HCT116 (cell line): ENCODE measurements at regions not wholly inside any gene's neighbourhood (a gene's known extent, or its start where the extent isn't known, plus 50 kb on each side); places are given as distances from the start of the nearest gene placed in this dataset.

Experiments
- ATAC-seq: fragments of 200-7000 bp; cut with Tn5 transposase; 2 replicates; pipeline ENCODE4 v1.9.1; 2020; ENCODE audit warnings: mild to moderate bottlenecking, moderate library complexity
- BruUV-seq: library from RNA; stranded (reverse); fragments of 400-500 nt; replicated peaks from 2 replicates; lab custom pipeline; 2021; lab: Mats Ljungman, UMichigan
- CTCF ChIA-PET: fragments of 300-600 bp; sonication (Branson Sonifier 250); formaldehyde crosslinking; loops from one replicate; lab custom pipeline; 2021; ENCODE audit warnings: antibody characterized with exemption; lab: Charles Lee
- POLR2A ChIA-PET: fragments of 300-600, 350-600 bp; sonication (Branson Sonifier 250); formaldehyde crosslinking; loops from one replicate; lab custom pipeline; 2021; ENCODE audit warnings: antibody characterized with exemption; lab: Charles Lee
- RAD21 ChIA-PET, 2 experiments: fragments of 300-600 bp; sonication (Branson Sonifier 250); formaldehyde crosslinking; loops; one replicate each; lab custom pipeline; 2023; ENCODE audit warnings: low total read pairs in 2 of 2; ENCODE audit not compliant: uncharacterized antibody in 2 of 2, unreplicated experiment in 2 of 2, low non-redundant PET in 1 of 2; lab: Charles Lee
- DNase-seq: peaks from one replicate; pipeline ENCODE4 v3.0.0-alpha.2; 2010; ENCODE audit warnings: low read depth, low spot score
- H2AFZ ChIP-seq: fragments of 200-600 bp; shearing (Covaris generic), sonication (generic); 2 replicates; pipeline ENCODE4 v1.6.1; 2017; ENCODE audit warnings: low read depth, mixed run types, mixed read lengths, antibody characterized with exemption, low read length; ENCODE audit not compliant: poor library complexity, severe bottlenecking
- H3K27ac ChIP-seq: 2 replicates; pipeline ENCODE4 v1.5.1; 2012; ENCODE audit warnings: low read depth, low read length
- H3K27me3 ChIP-seq: fragments of 200-600 bp; sonication (generic); 2 replicates; pipeline ENCODE4 v1.6.1; 2016; ENCODE audit warnings: mixed run types, low read length, mixed read lengths; ENCODE audit not compliant: insufficient read depth
- H3K36me3 ChIP-seq, 2 experiments: fragments of 200-500 bp in 1 of 2; fragments of 200-600 bp in 1 of 2; sonication (Bioruptor generic) in 1 of 2; sonication (generic) in 1 of 2; 2 replicates each; pipeline versions ENCODE4 v1.5.1 to v1.6.1; 2014 to 2016; ENCODE audit warnings: low read length in 2 of 2, inconsistent platforms in 1 of 2, mixed read lengths in 1 of 2, mixed run types in 1 of 2; ENCODE audit not compliant: insufficient read depth in 2 of 2, control insufficient read depth in 1 of 2
- H3K4me1 ChIP-seq, 2 experiments: fragments of 200-600 bp in 1 of 2; sonication (generic) in 1 of 2; 2 replicates each; pipeline versions ENCODE4 v1.5.1 to v1.6.1; 2012 to 2017; ENCODE audit warnings: low read length in 2 of 2, inconsistent platforms in 1 of 2, mild to moderate bottlenecking in 1 of 2, mixed read lengths in 1 of 2, mixed run types in 1 of 2, moderate library complexity in 1 of 2; ENCODE audit not compliant: insufficient read depth in 2 of 2, control insufficient read depth in 1 of 2
- H3K4me2 ChIP-seq: fragments of 200-600 bp; sonication (generic); 2 replicates; pipeline ENCODE4 v1.6.1; 2017; ENCODE audit warnings: mixed run types, low read length, mixed read lengths
- H3K4me3 ChIP-seq, 2 experiments: fragments of 200-600 bp in 1 of 2; sonication (generic) in 1 of 2; replicated peaks in 1 of 2; 2 replicates each; pipeline ENCODE4 v1.5.1; 2011 to 2016; ENCODE audit warnings: low read length in 2 of 2, control low read depth in 1 of 2, low read depth in 1 of 2, mild to moderate bottlenecking in 1 of 2, mixed read lengths in 1 of 2, mixed run types in 1 of 2
- H3K79me2 ChIP-seq: fragments of 200-600 bp; sonication (generic); 2 replicates; pipeline ENCODE4 v1.6.1; 2017; ENCODE audit warnings: mild to moderate bottlenecking, mixed run types, low read length, moderate library complexity, mixed read lengths; ENCODE audit not compliant: insufficient read depth
- H3K9ac ChIP-seq: fragments of 200-600 bp; sonication (generic); 2 replicates; pipeline ENCODE4 v1.6.1; 2016; ENCODE audit warnings: low read length, mixed read lengths
- H3K9me2 ChIP-seq: fragments of 200-600 bp; sonication (generic), shearing (Covaris generic); 2 replicates; pipeline ENCODE4 v1.6.1; 2017; ENCODE audit warnings: mixed run types, mild to moderate bottlenecking, moderate library complexity; ENCODE audit not compliant: insufficient read depth
- H3K9me3 ChIP-seq, 2 experiments: fragments of 200-500 bp in 1 of 2; fragments of 200-600 bp in 1 of 2; sonication (Bioruptor generic) in 1 of 2; sonication (generic) in 1 of 2; 2 replicates each; pipeline ENCODE4 v1.6.1; 2014 to 2017; ENCODE audit warnings: low read length in 2 of 2, mixed read lengths in 2 of 2, inconsistent platforms in 1 of 2, low read depth in 1 of 2, mild to moderate bottlenecking in 1 of 2, mixed run types in 1 of 2, moderate library complexity in 1 of 2; ENCODE audit not compliant: control insufficient read depth in 1 of 2, insufficient read depth in 1 of 2
- H4K20me1 ChIP-seq: fragments of 200-600 bp; sonication (generic), shearing (Covaris generic); 2 replicates; pipeline ENCODE4 v1.6.1; 2017; ENCODE audit warnings: mixed run types, mild to moderate bottlenecking, moderate library complexity; ENCODE audit not compliant: insufficient read depth
- ATF3 ChIP-seq: IDR thresholded peaks from 2 replicates; pipeline ENCODE4 v1.6.1; 2012
- CBX3 ChIP-seq: IDR thresholded peaks from 2 replicates; pipeline ENCODE4 v1.6.1; 2012; ENCODE audit warnings: low read depth
- CEBPB ChIP-seq: IDR thresholded peaks from 2 replicates; pipeline ENCODE4 v1.6.1; 2012; ENCODE audit warnings: low read depth
- EGR1 ChIP-seq: IDR thresholded peaks from 2 replicates; pipeline ENCODE4 v1.6.1; 2012; ENCODE audit warnings: low read depth
- ELF1 ChIP-seq: IDR thresholded peaks from 2 replicates; pipeline ENCODE4 v1.6.1; 2012; ENCODE audit warnings: low read depth, borderline replicate concordance
- EZH2 ChIP-seq: fragments of 200-600 bp; sonication (generic); IDR thresholded peaks from 2 replicates; pipeline ENCODE4 v1.6.1; 2017; ENCODE audit warnings: antibody characterized with exemption, mixed run types
- EZH2phosphoT487 ChIP-seq: fragments of 200-600 bp; IDR thresholded peaks from 2 replicates; pipeline ENCODE4 v1.6.1; 2018; ENCODE audit warnings: antibody characterized with exemption, borderline replicate concordance
- FOSL1 ChIP-seq: IDR thresholded peaks from 2 replicates; pipeline ENCODE4 v1.6.1; 2012; ENCODE audit warnings: low read depth
- JUND ChIP-seq: IDR thresholded peaks from 2 replicates; pipeline ENCODE4 v1.6.1; 2012
- POLR2A ChIP-seq: IDR thresholded peaks from 2 replicates; pipeline ENCODE4 v1.7.0; 2011; ENCODE audit warnings: borderline replicate concordance; ENCODE audit not compliant: insufficient read depth, insufficient read length; ENCODE audit errors: extremely low read depth
- POLR2AphosphoS5 ChIP-seq: IDR thresholded peaks from 2 replicates; pipeline ENCODE4 v1.6.1; 2011; ENCODE audit warnings: mild to moderate bottlenecking, low read depth, low read length, moderate library complexity
- RAD21 ChIP-seq: IDR thresholded peaks from 2 replicates; pipeline ENCODE4 v1.6.1; 2012; ENCODE audit warnings: low read depth, mild to moderate bottlenecking
- REST ChIP-seq: IDR thresholded peaks from 2 replicates; pipeline ENCODE4 v1.6.1; 2012; ENCODE audit warnings: low read depth
- SIN3A ChIP-seq: IDR thresholded peaks from 2 replicates; pipeline ENCODE4 v1.6.1; 2012; ENCODE audit warnings: low read depth
- SRF ChIP-seq: IDR thresholded peaks from 2 replicates; pipeline ENCODE4 v1.6.1; 2012; ENCODE audit warnings: low read depth
- YY1 ChIP-seq: IDR thresholded peaks from 2 replicates; pipeline ENCODE4 v1.6.1; 2011; ENCODE audit warnings: low read length, low read depth, moderate library complexity, mild to moderate bottlenecking; ENCODE audit not compliant: insufficient replicate concordance; ENCODE audit errors: extremely low read depth
- ZFX ChIP-seq: fragments of 450-650 bp; IDR thresholded peaks from 2 replicates; pipeline ENCODE4 v1.6.1; 2017
- ZNF274 ChIP-seq: fragments of 200-500 bp; sonication (Bioruptor generic); IDR thresholded peaks from 2 replicates; pipeline ENCODE4 v1.6.1; 2014; ENCODE audit warnings: mild to moderate bottlenecking, low read depth, low read length, inconsistent platforms
- intact Hi-C: fragments of 100-400 bp; cut with micrococcal nuclease; formaldehyde crosslinking; loops from 2 replicates; pipeline ENCODE4 v1.10.0; 2022
- TF ChIP-seq, protein P1 (sequence below), 3 experiments: fragments of 200-600 bp in 1 of 3; sonication (generic) in 1 of 3; IDR thresholded peaks in 2 of 3; conservative IDR thresholded peaks in 1 of 3; 2 replicates each; pipeline ENCODE4 v1.5.1; 2012 to 2017; ENCODE audit warnings: low read depth in 2 of 3, low read length in 2 of 3, antibody characterized with exemption in 1 of 3, borderline replicate concordance in 1 of 3, control low read depth in 1 of 3, mild to moderate bottlenecking in 1 of 3, mixed read lengths in 1 of 3, mixed run types in 1 of 3, moderate library complexity in 1 of 3; ENCODE audit not compliant: insufficient read depth in 1 of 3

- no peak overlapping the region for H3K9ac ChIP-seq
- intact Hi-C loops, result no loop called here
- no peak for ATAC-seq
- no peak overlapping the region for H3K27ac ChIP-seq
- no TSS peak for BruUV-seq
- H4K20me1 ChIP-seq, result no peaks in the 10 kb centered on the region
- POLR2A ChIA-PET, result no interaction called here
- RAD21 ChIA-PET, result no interaction called here
- CTCF ChIA-PET, result no interaction called here
- H3K4me1 ChIP-seq, result no peaks in the 10 kb centered on the region
- H3K9me2 ChIP-seq, result no peaks in the 10 kb centered on the region
- TF ChIP-seq FOSL1 (no peak), EGR1 (no peak), ZNF274 (no peak), SRF (no peak), REST (no peak), POLR2A (no peak), RAD21 (no peak), SIN3A (no peak), CEBPB (no peak), CBX3 (no peak), ZFX (no peak), POLR2AphosphoS5 (no peak), ATF3 (no peak), ELF1 (no peak), EZH2phosphoT487 (no peak), EZH2 (no peak), YY1 (no peak), JUND (no peak)
- TF ChIP-seq, protein P1, sequence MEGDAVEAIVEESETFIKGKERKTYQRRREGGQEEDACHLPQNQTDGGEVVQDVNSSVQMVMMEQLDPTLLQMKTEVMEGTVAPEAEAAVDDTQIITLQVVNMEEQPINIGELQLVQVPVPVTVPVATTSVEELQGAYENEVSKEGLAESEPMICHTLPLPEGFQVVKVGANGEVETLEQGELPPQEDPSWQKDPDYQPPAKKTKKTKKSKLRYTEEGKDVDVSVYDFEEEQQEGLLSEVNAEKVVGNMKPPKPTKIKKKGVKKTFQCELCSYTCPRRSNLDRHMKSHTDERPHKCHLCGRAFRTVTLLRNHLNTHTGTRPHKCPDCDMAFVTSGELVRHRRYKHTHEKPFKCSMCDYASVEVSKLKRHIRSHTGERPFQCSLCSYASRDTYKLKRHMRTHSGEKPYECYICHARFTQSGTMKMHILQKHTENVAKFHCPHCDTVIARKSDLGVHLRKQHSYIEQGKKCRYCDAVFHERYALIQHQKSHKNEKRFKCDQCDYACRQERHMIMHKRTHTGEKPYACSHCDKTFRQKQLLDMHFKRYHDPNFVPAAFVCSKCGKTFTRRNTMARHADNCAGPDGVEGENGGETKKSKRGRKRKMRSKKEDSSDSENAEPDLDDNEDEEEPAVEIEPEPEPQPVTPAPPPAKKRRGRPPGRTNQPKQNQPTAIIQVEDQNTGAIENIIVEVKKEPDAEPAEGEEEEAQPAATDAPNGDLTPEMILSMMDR (IDR thresholded peaks at IDR 0.05 in 2 of 3, conservative IDR thresholded peaks at IDR 0.05 in 1 of 3; ENCODE audit: borderline replicate concordance in 1 of 3, insufficient read depth in 1 of 3, low read depth in 2 of 3, low read length in 2 of 3), result no peak
- H3K36me3 ChIP-seq, result no peaks in the 10 kb centered on the region
- no peak overlapping the region for H2AFZ ChIP-seq
- H3K4me2 ChIP-seq, result no peak overlapping the region
- no peaks in the 10 kb centered on the region for H3K79me2 ChIP-seq
- no peaks in the 10 kb centered on the region for H3K9me3 ChIP-seq
- DNase-seq, result no peak
- no peak overlapping the region for H3K4me3 ChIP-seq
- no peaks in the 10 kb centered on the region for H3K27me3 ChIP-seq
Observed at GRCh38 chr3:72538070-72538745, 310.0 kb downstream of the SHQ1 start.
